ENCODE measurements at regions not wholly inside any gene's neighbourhood (a gene's known extent, or its start where the extent isn't known, plus 50 kb on each side); places are given as distances from the start of the nearest gene placed in this dataset.

GRCh38 chr5:18043344-18043743, 409.1 kb downstream of the TAF11L14 start:
- no peak for DNase-seq (ENCODE audit: low read depth)

GRCh38 chr5:18048449-18048848, 414.2 kb downstream of the TAF11L14 start:
- DNase-seq (ENCODE audit: low read depth), result no peak

GRCh38 chr5:18050345-18050744, 416.1 kb downstream of the TAF11L14 start:
- no peak for DNase-seq (ENCODE audit: low read depth)

GRCh38 chr5:18050776-18051175, 416.5 kb downstream of the TAF11L14 start:
- no peak for DNase-seq (ENCODE audit: low read depth)

GRCh38 chr5:18051953-18052352, 417.7 kb downstream of the TAF11L14 start:
- no peak for DNase-seq (ENCODE audit: low read depth)

- no peak for DNase-seq (ENCODE audit: low read depth)
Observed at GRCh38 chr5:18052569-18052968, 418.3 kb downstream of the TAF11L14 start.

- no peak for DNase-seq (ENCODE audit: low read depth)
Observed at GRCh38 chr5:18057725-18058124, 423.5 kb downstream of the TAF11L14 start.

GRCh38 chr5:18067615-18068014, 433.4 kb downstream of the TAF11L14 start:
- no peak for DNase-seq (ENCODE audit: low read depth)

- DNase-seq (ENCODE audit: low read depth), result no peak
Observed at GRCh38 chr5:18068826-18069225, 434.6 kb downstream of the TAF11L14 start.

- DNase-seq (ENCODE audit: low read depth), result no peak
Observed at GRCh38 chr5:18069790-18070189, 435.5 kb downstream of the TAF11L14 start.

GRCh38 chr5:18072600-18072999, 438.3 kb downstream of the TAF11L14 start:
- DNase-seq (ENCODE audit: low read depth), result no peak

- DNase-seq (ENCODE audit: low read depth), result no peak
Observed at GRCh38 chr5:18074961-18075360, 440.7 kb downstream of the TAF11L14 start.

- no peak for DNase-seq (ENCODE audit: low read depth)
Observed at GRCh38 chr5:18078157-18078556, 443.9 kb downstream of the TAF11L14 start.

GRCh38 chr5:18079831-18080230, 445.6 kb downstream of the TAF11L14 start:
- DNase-seq (ENCODE audit: low read depth), result no peak

GRCh38 chr5:18088020-18088579, 453.8 kb downstream of the TAF11L14 start:
- DNase-seq (ENCODE audit: low read depth), result no peak

GRCh38 chr5:18090177-18090576, 455.9 kb downstream of the TAF11L14 start:
- no peak for DNase-seq (ENCODE audit: low read depth)

- no peak for DNase-seq (ENCODE audit: low read depth)
Observed at GRCh38 chr5:18091142-18091541, 456.9 kb downstream of the TAF11L14 start.

- no peak for DNase-seq (ENCODE audit: low read depth)
Observed at GRCh38 chr5:18091758-18092157, 457.5 kb downstream of the TAF11L14 start.

GRCh38 chr5:18095061-18095460, 460.8 kb downstream of the TAF11L14 start:
- DNase-seq (ENCODE audit: low read depth), result no peak

- no peak for DNase-seq (ENCODE audit: low read depth)
Observed at GRCh38 chr5:18097817-18098216, 463.6 kb downstream of the TAF11L14 start.

GRCh38 chr5:18098691-18099090, 464.4 kb downstream of the TAF11L14 start:
- DNase-seq (ENCODE audit: low read depth), result no peak

GRCh38 chr5:18099261-18099660, 465.0 kb downstream of the TAF11L14 start:
- no peak for DNase-seq (ENCODE audit: low read depth)

GRCh38 chr5:18101532-18101931, 467.3 kb downstream of the TAF11L14 start:
- no peak for DNase-seq (ENCODE audit: low read depth)

GRCh38 chr5:18102733-18103132, 468.5 kb downstream of the TAF11L14 start:
- no peak for DNase-seq (ENCODE audit: low read depth)

GRCh38 chr5:18105449-18105848, 471.2 kb downstream of the TAF11L14 start:
- DNase-seq (ENCODE audit: low read depth), result no peak

All from stimulated activated CD8-positive, alpha-beta memory T cell treated with anti-CD3 and anti-CD28 coated beads, Interleukin-12 subunit alpha, Interleukin-12 subunit beta, amount 100 ng/mL, for 1 hour (primary cell).